H1 (cell line): ENCODE measurements at regions not wholly inside any gene's neighbourhood (a gene's known extent, or its start where the extent isn't known, plus 50 kb on each side); places are given as distances from the start of the nearest gene placed in this dataset.

Source experiments
- CTCF ChIA-PET: fragments of 300-600 bp; sonication (Branson Sonifier 250); formaldehyde crosslinking; loops from one replicate; lab custom pipeline; 2021; ENCODE audit not compliant: partially characterized antibody; lab: Charles Lee
- POLR2A ChIA-PET: fragments of 300-600 bp; sonication (Branson Sonifier 250); formaldehyde crosslinking; loops from one replicate; lab custom pipeline; 2021; ENCODE audit warnings: inconsistent platforms; ENCODE audit not compliant: partially characterized antibody; lab: Charles Lee
- DNase-seq, 2 experiments: peaks; one replicate each; pipeline versions ENCODE4 v3.0.0 to v3.0.0-alpha.2; 2010 to 2022; ENCODE audit warnings: low spot score in 2 of 2, low read depth in 1 of 2, mixed read lengths in 1 of 2
- FAIRE-seq: peaks from 2 replicates; lab custom pipeline; 2011; peaks lifted over from hg19 to GRCh38; lab: Jason Lieb, UNC
- H2AFZ ChIP-seq: 2 replicates; pipeline ENCODE4 v1.8.1; 2012; ENCODE audit warnings: low read length, inconsistent platforms
- H2AK5ac ChIP-seq: 2 replicates; pipeline ENCODE4 v1.6.1; 2013; ENCODE audit warnings: low read depth, low read length
- H2BK120ac ChIP-seq: replicated peaks from 2 replicates; pipeline ENCODE3; 2013; ENCODE audit warnings: low read depth, low read length, inconsistent platforms
- H2BK12ac ChIP-seq: 2 replicates; pipeline ENCODE4 v1.6.1; 2013; ENCODE audit warnings: low read depth, low read length
- H2BK15ac ChIP-seq: 2 replicates; pipeline ENCODE4 v1.6.1; 2013; ENCODE audit warnings: low read length
- H2BK20ac ChIP-seq: 2 replicates; pipeline ENCODE4 v1.6.1; 2013; ENCODE audit warnings: low read length
- H2BK5ac ChIP-seq: 2 replicates; pipeline ENCODE4 v1.6.1; 2013; ENCODE audit warnings: low read depth, low read length
- H3K14ac ChIP-seq: 2 replicates; pipeline ENCODE4 v1.6.1; 2013; ENCODE audit warnings: inconsistent platforms; ENCODE audit not compliant: insufficient read length
- H3K18ac ChIP-seq: 2 replicates; pipeline ENCODE4 v1.6.1; 2013; ENCODE audit warnings: low read length; ENCODE audit errors: extremely low read depth
- H3K23ac ChIP-seq: 2 replicates; pipeline ENCODE4 v1.6.1; 2013; ENCODE audit warnings: inconsistent platforms; ENCODE audit not compliant: insufficient read length
- H3K23me2 ChIP-seq: 2 replicates; pipeline ENCODE4 v1.6.1; 2013; ENCODE audit warnings: low read depth, low read length
- H3K27ac ChIP-seq: 2 replicates; pipeline ENCODE4 v1.6.1; 2011; ENCODE audit warnings: low read depth, low read length, inconsistent platforms
- H3K27me3 ChIP-seq, 4 experiments: replicated peaks in 1 of 4; 1 replicate in 1 of 4; 2 replicates in 3 of 4; pipeline versions ENCODE4 v1.6.1 to v1.8.1; 2011 to 2013; ENCODE audit warnings: low read length in 3 of 4, mild to moderate bottlenecking in 3 of 4, inconsistent platforms in 2 of 4, mixed read lengths in 2 of 4, moderate library complexity in 1 of 4; ENCODE audit not compliant: control insufficient read depth in 3 of 4, insufficient read depth in 3 of 4; ENCODE audit errors: extremely low read depth in 1 of 4
- H3K36me3 ChIP-seq, 4 experiments: 2 replicates each; pipeline versions ENCODE4 v1.6.1 to v1.8.1; 2011 to 2013; ENCODE audit warnings: mild to moderate bottlenecking in 4 of 4, low read length in 3 of 4, moderate library complexity in 2 of 4, control low read depth in 1 of 4, inconsistent platforms in 1 of 4; ENCODE audit not compliant: insufficient read depth in 4 of 4, control insufficient read depth in 2 of 4
- H3K4ac ChIP-seq: replicated peaks from 2 replicates; pipeline ENCODE3; 2013; ENCODE audit warnings: low read length, low read depth, mixed read lengths, inconsistent platforms; ENCODE audit not compliant: insufficient read length
- H3K4me1 ChIP-seq, 4 experiments: replicated peaks in 1 of 4; 1 replicate in 1 of 4; 2 replicates in 3 of 4; pipeline versions ENCODE4 v1.6.1 to v1.8.1; 2011 to 2013; ENCODE audit warnings: low read length in 3 of 4, inconsistent platforms in 2 of 4, mixed read lengths in 1 of 4; ENCODE audit not compliant: insufficient read depth in 4 of 4, control insufficient read depth in 3 of 4
- H3K4me2 ChIP-seq, 2 experiments: 2 replicates each; pipeline versions ENCODE4 v1.6.1 to v1.8.1; 2011 to 2013; ENCODE audit warnings: low read depth in 2 of 2, low read length in 2 of 2, control low read depth in 1 of 2, inconsistent platforms in 1 of 2, mild to moderate bottlenecking in 1 of 2; ENCODE audit not compliant: insufficient read depth in 1 of 2
- H3K4me3 ChIP-seq, 4 experiments: fragments of 200-600, 300-600 bp in 1 of 4; sonication (generic), shearing (Covaris generic), sonication (Bioruptor Twin) in 1 of 4; 2 replicates each; pipeline versions ENCODE4 v1.5.1 to v1.8.1; 2011 to 2016; ENCODE audit warnings: low read length in 4 of 4, low read depth in 3 of 4, control low read depth in 2 of 4, inconsistent platforms in 2 of 4, mild to moderate bottlenecking in 2 of 4, mixed read lengths in 1 of 4, moderate library complexity in 1 of 4; ENCODE audit not compliant: insufficient read depth in 2 of 4; ENCODE audit errors: extremely low read depth in 1 of 4
- H3K56ac ChIP-seq: replicated peaks from 2 replicates; pipeline ENCODE3; 2013; ENCODE audit warnings: low read depth, mild to moderate bottlenecking, mixed read lengths, low read length, inconsistent platforms; ENCODE audit not compliant: insufficient read length
- H3K79me1 ChIP-seq: 2 replicates; pipeline ENCODE4 v1.6.1; 2013; ENCODE audit warnings: low read depth, low read length, control low read depth
- H3K79me2 ChIP-seq, 2 experiments: 2 replicates each; pipeline versions ENCODE4 v1.6.1 to v1.8.1; 2012 to 2013; ENCODE audit warnings: low read length in 2 of 2, mild to moderate bottlenecking in 2 of 2, inconsistent platforms in 1 of 2; ENCODE audit not compliant: insufficient read depth in 2 of 2, control insufficient read depth in 1 of 2
- H3K9ac ChIP-seq, 4 experiments: replicated peaks in 1 of 4; 1 replicate in 1 of 4; 2 replicates in 3 of 4; pipeline versions ENCODE4 v1.6.1 to v1.8.1; 2011 to 2013; ENCODE audit warnings: low read depth in 3 of 4, low read length in 3 of 4, control low read depth in 2 of 4, mild to moderate bottlenecking in 2 of 4, moderate library complexity in 2 of 4, inconsistent platforms in 1 of 4; ENCODE audit errors: extremely low read depth in 1 of 4
- H3K9me3 ChIP-seq, 2 experiments: 2 replicates each; pipeline versions ENCODE4 v1.6.1 to v1.8.1; 2012 to 2013; ENCODE audit warnings: mild to moderate bottlenecking in 2 of 2, moderate library complexity in 2 of 2, control low read depth in 1 of 2, inconsistent platforms in 1 of 2, low read depth in 1 of 2, low read length in 1 of 2, mixed read lengths in 1 of 2; ENCODE audit not compliant: insufficient read depth in 2 of 2
- H4K20me1 ChIP-seq, 2 experiments: replicated peaks in 1 of 2; 2 replicates each; pipeline versions ENCODE3 to v1.8.1; 2011 to 2013; ENCODE audit warnings: inconsistent platforms in 2 of 2, low read length in 2 of 2, mild to moderate bottlenecking in 1 of 2; ENCODE audit not compliant: insufficient read depth in 2 of 2, control insufficient read depth in 1 of 2
- H4K5ac ChIP-seq: 2 replicates; pipeline ENCODE4 v1.6.1; 2013; ENCODE audit warnings: low read length, low read depth, mixed read lengths, inconsistent platforms; ENCODE audit not compliant: insufficient read length
- H4K8ac ChIP-seq: 2 replicates; pipeline ENCODE4 v1.8.0; 2013; ENCODE audit warnings: mild to moderate bottlenecking, moderate library complexity, low read length, inconsistent platforms; ENCODE audit not compliant: insufficient read depth; ENCODE audit errors: extremely low read depth
- H4K91ac ChIP-seq: replicated peaks from 2 replicates; pipeline ENCODE3; 2013; ENCODE audit warnings: low read length, mixed read lengths, inconsistent platforms; ENCODE audit not compliant: insufficient read length
- CTBP2 ChIP-seq: IDR thresholded peaks from 2 replicates; pipeline ENCODE4 v1.7.0; 2011; ENCODE audit warnings: borderline replicate concordance, mild to moderate bottlenecking, moderate library complexity, mixed read lengths, low read length; ENCODE audit not compliant: insufficient read depth, insufficient read length
- NANOG ChIP-seq: IDR thresholded peaks from 2 replicates; pipeline ENCODE4 v1.6.1; 2011; ENCODE audit warnings: low read length, low read depth, mild to moderate bottlenecking, inconsistent platforms; ENCODE audit not compliant: insufficient read depth, poor library complexity, severe bottlenecking
- WGBS, 2 experiments: shearing (Covaris generic) in 1 of 2; methylation state at CpG; one replicate each; pipeline versions ENCODE4 v1.1.6 to v1.1.7; 2013 to 2015; ENCODE audit warnings: low lambda C conversion rate in 2 of 2, mixed read lengths in 2 of 2, inconsistent platforms in 1 of 2, low coverage in 1 of 2, missing lambda C conversion rate in 1 of 2; ENCODE audit not compliant: insufficient replicate concordance in 2 of 2, insufficient coverage in 1 of 2, insufficient read length in 1 of 2; ENCODE audit errors: extremely low coverage in 1 of 2, missing lambda C conversion rate in 1 of 2; 5-methylcytosine and 5-hydroxymethylcytosine counted together

DNA sequence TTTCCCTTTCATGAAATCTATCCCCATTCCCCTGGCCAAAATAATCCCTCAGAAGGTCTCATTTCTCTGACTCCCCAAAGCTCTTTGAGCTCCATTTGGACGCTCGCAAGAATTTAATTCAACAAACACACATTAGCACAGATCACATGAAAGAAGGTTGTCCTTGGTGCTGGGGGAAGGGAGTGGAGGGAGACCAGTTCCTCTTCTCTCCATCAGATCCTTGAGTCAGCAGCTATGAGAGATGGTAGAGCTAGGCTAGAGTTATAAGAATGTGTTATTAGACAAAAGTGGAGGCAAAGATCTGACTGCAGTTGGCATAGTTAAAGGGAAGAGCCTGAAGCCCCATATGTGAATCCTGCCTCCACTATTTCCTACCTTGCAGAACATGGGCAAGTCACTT is 184.2 kb upstream of the CDYL start:
- Histone ChIP-seq H3K36me3 (no peaks in the 10 kb centered on the region), H3K9me3 (no peaks in the 10 kb centered on the region), H4K5ac (no peak overlapping the region), H3K27ac (no peak overlapping the region), H2BK12ac (no peak overlapping the region), H3K4me2 (no peak overlapping the region), H2BK5ac (no peak overlapping the region), H4K8ac (no peak overlapping the region), H3K4ac (no peak overlapping the region), H3K18ac (no peak overlapping the region), H4K91ac (no peak overlapping the region), H3K79me1 (no peaks in the 10 kb centered on the region), H3K14ac (no peak overlapping the region), H3K56ac (no peak overlapping the region), H2BK20ac (no peak overlapping the region), H3K23me2 (peaks cover 2% of the 10 kb centered on the region; the same call in 1 of the 2 replicates), H3K4me1 (no peaks in the 10 kb centered on the region), H2BK120ac (no peak overlapping the region), H3K23ac (no peak overlapping the region), H2BK15ac (no peak overlapping the region), H2AFZ (no peak overlapping the region), H2AK5ac (no peak overlapping the region), H3K79me2 (no peaks in the 10 kb centered on the region), H4K20me1 (no peaks in the 10 kb centered on the region), H3K4me3 (no peak overlapping the region), H3K27me3 (no peaks in the 10 kb centered on the region), H3K9ac (no peak overlapping the region)
- 83% methylated on average over 2 of the region's 2 CpGs; no CpG with 5 or more reads in 1 of the 2 experiments for WGBS, 2 experiments
- ChIA-PET CTCF (interaction anchor here (0.5 kb wide), 1 partner anchor 99 kb away, joined by 3 read pairs; no protein-coding TSS in a partner anchor), POLR2A (no interaction called here)
- no peak for FAIRE-seq
- TF ChIP-seq CTBP2 (no peak), NANOG (no peak)
- no peak for DNase-seq
